Transverse colon (tissue), 3 donors: ENCODE measurements at regions not wholly inside any gene's neighbourhood (a gene's known extent, or its start where the extent isn't known, plus 50 kb on each side); places are given as distances from the start of the nearest gene placed in this dataset.

Experiments used
- POLR2A ChIP-seq: fragments of 450-650 bp; IDR thresholded peaks from one replicate; pipeline ENCODE4 v1.6.1; 2016; ENCODE audit warnings: antibody characterized with exemption, mild to moderate bottlenecking, moderate library complexity
- POLR2AphosphoS5 ChIP-seq, 3 donors: sonication (generic); formaldehyde crosslinking; IDR thresholded peaks; one replicate each; pipeline ENCODE4 v1.6.1; 2016; ENCODE audit warnings: antibody characterized with exemption in 3 of 3

- no peak for TF ChIP-seq POLR2AphosphoS5 (IDR thresholded peaks at IDR 0.05)
- TF ChIP-seq POLR2A: no peak
Observed at GRCh38 chr7:124390301-124390700, 357.4 kb upstream of the TMEM229A start.
